ENCODE measurements at regions not wholly inside any gene's neighbourhood (a gene's known extent, or its start where the extent isn't known, plus 50 kb on each side); places are given as distances from the start of the nearest gene placed in this dataset.

DNA sequence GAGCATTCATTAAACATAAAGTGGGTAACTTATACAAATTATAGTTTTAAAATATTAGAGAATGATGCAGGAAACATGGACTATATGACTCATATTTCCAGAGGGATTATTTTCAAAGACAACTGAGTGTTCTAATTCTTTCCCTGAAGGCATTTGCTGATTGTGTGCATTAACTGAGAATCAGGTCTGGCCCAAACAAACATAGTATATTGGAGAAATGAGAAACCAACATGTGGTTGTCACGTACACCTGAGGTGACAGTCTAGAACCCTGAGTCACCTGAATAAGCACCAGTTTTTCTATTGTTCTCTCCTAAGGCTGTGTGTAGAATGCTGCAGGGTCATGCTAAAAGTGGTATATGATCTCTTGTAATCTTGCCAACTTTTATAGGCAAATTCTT, 1125.7 kb downstream of the XPNPEP1 start:
- Mint-ChIP-seq H3K36me3 (no peaks in the 10 kb centered on the region), H3K27me3 (no peaks in the 10 kb centered on the region), H3K4me3 (no peak overlapping the region), H3K27ac (no peak overlapping the region), H3K4me1 (ENCODE audit: unreplicated experiment) (no peaks in the 10 kb centered on the region), H3K9me3 (no peaks in the 10 kb centered on the region)
- TF ChIP-seq, protein P1, sequence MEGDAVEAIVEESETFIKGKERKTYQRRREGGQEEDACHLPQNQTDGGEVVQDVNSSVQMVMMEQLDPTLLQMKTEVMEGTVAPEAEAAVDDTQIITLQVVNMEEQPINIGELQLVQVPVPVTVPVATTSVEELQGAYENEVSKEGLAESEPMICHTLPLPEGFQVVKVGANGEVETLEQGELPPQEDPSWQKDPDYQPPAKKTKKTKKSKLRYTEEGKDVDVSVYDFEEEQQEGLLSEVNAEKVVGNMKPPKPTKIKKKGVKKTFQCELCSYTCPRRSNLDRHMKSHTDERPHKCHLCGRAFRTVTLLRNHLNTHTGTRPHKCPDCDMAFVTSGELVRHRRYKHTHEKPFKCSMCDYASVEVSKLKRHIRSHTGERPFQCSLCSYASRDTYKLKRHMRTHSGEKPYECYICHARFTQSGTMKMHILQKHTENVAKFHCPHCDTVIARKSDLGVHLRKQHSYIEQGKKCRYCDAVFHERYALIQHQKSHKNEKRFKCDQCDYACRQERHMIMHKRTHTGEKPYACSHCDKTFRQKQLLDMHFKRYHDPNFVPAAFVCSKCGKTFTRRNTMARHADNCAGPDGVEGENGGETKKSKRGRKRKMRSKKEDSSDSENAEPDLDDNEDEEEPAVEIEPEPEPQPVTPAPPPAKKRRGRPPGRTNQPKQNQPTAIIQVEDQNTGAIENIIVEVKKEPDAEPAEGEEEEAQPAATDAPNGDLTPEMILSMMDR (conservative IDR thresholded peaks at IDR 0.05) = no peak
- no peak for DNase-seq (ENCODE audit: extremely low spot score, unreplicated experiment)

DNA sequence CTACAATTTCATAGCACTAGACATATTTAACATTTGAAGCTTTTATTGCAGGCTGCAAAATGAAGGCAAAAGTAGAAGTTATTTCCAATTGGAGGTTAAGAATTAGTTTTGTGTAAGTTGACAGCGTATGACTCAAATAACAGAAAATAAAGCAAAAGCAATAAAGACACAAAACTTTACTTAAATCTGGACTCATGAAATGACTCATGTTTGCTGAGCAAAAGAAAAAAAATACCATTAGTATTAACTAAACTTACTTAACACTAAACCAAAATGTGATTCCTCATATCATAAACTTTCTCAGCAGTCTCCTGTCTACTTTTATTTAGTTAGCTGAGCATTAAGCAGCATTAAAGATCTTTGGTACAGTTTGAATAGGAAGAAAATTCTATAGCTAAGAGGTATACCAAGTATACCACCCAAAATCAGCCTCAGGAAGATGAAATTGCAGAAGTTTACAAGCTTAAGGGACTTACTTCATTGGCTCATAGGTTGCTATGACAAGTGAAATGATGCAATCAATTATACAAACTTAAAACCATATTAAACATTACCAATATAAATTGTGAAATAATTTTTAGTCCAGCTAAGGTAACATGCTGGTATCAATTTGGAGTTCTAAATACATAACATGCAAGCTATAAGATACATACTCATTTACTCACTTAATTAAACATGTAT, 1131.4 kb downstream of the XPNPEP1 start:
- DNase-seq (ENCODE audit: extremely low spot score, unreplicated experiment) = no peak
- H3K27me3 Mint-ChIP-seq = no peaks in the 10 kb centered on the region
- no peaks in the 10 kb centered on the region for H3K36me3 Mint-ChIP-seq
- H3K27ac Mint-ChIP-seq = no peak overlapping the region
- no peak overlapping the region for H3K4me3 Mint-ChIP-seq
- peaks cover 1% of the 10 kb centered on the region for H3K9me3 Mint-ChIP-seq
- no peaks in the 10 kb centered on the region for H3K4me1 Mint-ChIP-seq (ENCODE audit: unreplicated experiment)
- TF ChIP-seq, protein P1 (conservative IDR thresholded peaks at IDR 0.05) = no peak

DNA sequence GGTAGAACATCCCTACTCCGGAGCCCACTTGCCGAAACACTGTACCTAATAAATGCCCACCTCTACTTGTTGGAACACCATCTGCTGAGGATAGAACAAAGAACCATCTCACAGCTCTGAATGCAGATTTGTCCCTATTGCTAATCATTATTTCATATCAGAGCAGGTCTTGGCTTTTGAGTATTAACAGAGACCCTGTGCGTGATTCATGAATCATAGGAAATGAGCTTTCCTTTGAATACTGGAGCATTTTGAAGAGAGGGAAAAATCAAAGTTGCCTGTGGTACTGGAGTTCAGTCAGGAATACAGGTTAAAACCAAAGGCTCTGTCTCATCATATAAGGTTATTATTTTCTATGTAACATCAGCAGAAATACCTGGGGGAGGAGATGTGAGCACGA, 1132.3 kb downstream of the XPNPEP1 start:
- DNase-seq (ENCODE audit: extremely low spot score, unreplicated experiment) = no peak
- Mint-ChIP-seq H3K4me1 (ENCODE audit: unreplicated experiment) (no peaks in the 10 kb centered on the region), H3K4me3 (no peak overlapping the region), H3K9me3 (peaks cover 7% of the 10 kb centered on the region), H3K36me3 (peaks cover 4% of the 10 kb centered on the region), H3K27ac (no peak overlapping the region), H3K27me3 (no peaks in the 10 kb centered on the region)
- TF ChIP-seq, protein P1 (conservative IDR thresholded peaks at IDR 0.05) = no peak

DNA sequence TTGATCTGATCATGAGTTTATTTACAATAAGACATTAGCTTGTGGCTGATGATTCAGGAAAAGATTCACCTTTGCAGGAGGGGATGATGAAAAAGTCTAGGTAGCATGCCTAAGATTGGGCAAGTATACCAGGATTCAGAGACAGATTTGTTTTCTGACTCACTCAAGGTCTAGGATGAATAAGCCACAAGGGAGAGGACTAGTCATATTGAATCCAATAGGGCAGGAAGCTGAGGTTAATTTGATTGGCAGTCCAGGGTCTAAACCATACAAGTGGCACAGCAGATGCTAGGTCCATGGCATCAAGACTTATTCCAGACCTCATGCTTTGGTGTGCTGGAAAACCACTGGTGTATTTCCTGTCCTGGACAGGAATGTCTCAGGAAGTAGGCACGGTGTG, 1133.4 kb downstream of the XPNPEP1 start:
- no peaks in the 10 kb centered on the region for H3K27me3 Mint-ChIP-seq
- DNase-seq (ENCODE audit: extremely low spot score, unreplicated experiment) = no peak
- H3K9me3 Mint-ChIP-seq = peaks cover 17% of the 10 kb centered on the region
- no peaks in the 10 kb centered on the region for H3K4me1 Mint-ChIP-seq (ENCODE audit: unreplicated experiment)
- no peak overlapping the region for H3K4me3 Mint-ChIP-seq
- H3K27ac Mint-ChIP-seq = no peak overlapping the region
- TF ChIP-seq, protein P1 (conservative IDR thresholded peaks at IDR 0.05) = no peak
- H3K36me3 Mint-ChIP-seq = peaks cover 4% of the 10 kb centered on the region

DNA sequence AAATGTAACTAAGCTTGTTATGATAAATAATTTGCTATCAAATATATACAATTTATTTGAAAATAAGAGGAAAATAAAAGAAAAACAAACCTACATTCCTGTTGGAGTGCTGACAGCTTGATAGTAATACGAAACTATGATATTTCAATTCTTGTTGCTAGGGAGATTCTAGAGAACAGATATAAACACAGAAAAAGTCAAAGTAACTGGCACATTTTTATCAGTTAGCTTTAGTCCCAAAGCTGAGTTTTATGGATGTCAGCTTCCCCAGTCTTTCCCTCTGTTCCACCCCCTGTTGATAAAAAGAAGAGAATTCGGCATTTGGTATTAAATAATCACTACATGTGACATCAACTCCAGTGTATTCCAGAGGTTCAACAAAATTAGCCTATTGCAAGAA, 1134.0 kb downstream of the XPNPEP1 start:
- H3K4me3 Mint-ChIP-seq = no peak overlapping the region
- peaks cover 17% of the 10 kb centered on the region for H3K9me3 Mint-ChIP-seq
- H3K27me3 Mint-ChIP-seq = no peaks in the 10 kb centered on the region
- TF ChIP-seq, protein P1 (conservative IDR thresholded peaks at IDR 0.05) = no peak
- no peak for DNase-seq (ENCODE audit: extremely low spot score, unreplicated experiment)
- H3K36me3 Mint-ChIP-seq = peaks cover 4% of the 10 kb centered on the region
- no peak overlapping the region for H3K27ac Mint-ChIP-seq
- H3K4me1 Mint-ChIP-seq (ENCODE audit: unreplicated experiment) = no peaks in the 10 kb centered on the region

Data from type B pancreatic cell (in vitro differentiated cells).